ENCODE measurements at regions not wholly inside any gene's neighbourhood (a gene's known extent, or its start where the extent isn't known, plus 50 kb on each side); places are given as distances from the start of the nearest gene placed in this dataset.
A peak's percentile ranks its signal among the peaks of the same experiment; 100 is the strongest.

- peak in 3 of 5 donors; percentile 45 to 68 (median 62) for DNase-seq
- 2 to 5% (median 2%) methylated on average over 8 of the region's 8 CpGs for WGBS, 3 donors
Measured at GRCh38 chr10:4051011-4051640, 266.1 kb upstream of the KLF6 start.

GRCh38 chr10:4050061-4050460 is 265.1 kb upstream of the KLF6 start:
- Histone ChIP-seq H3K36me3 (no peaks in the 10 kb centered on the region), H3K4me1 (ENCODE audit: insufficient read depth) (peaks cover 7% of the 10 kb centered on the region), H3K27me3 (no peaks in the 10 kb centered on the region), H3K4me3 (no peak overlapping the region), H3K27ac (no peak overlapping the region), H3K9me3 (no peaks in the 10 kb centered on the region)
- intact Hi-C loops (cut with DNase I) = loop anchor here in 2 of 4 donors (10.0 kb wide), 1 partner anchor 265 kb away; the partner anchor contains the start of gene KLF6 (in 2 of the 2)
- TF ChIP-seq EP300 (IDR thresholded peaks at IDR 0.05) = no peak
- TF ChIP-seq POLR2A (IDR thresholded peaks at IDR 0.05) = no peak
- TF ChIP-seq CTCF (IDR thresholded peaks at IDR 0.05) = no peak
- WGBS, 3 donors = 94 to 97% (median 96%) methylated on average over 4 of the region's 4 CpGs
- no peak for DNase-seq

More at GRCh38 chr10:4051011-4051640, 266.1 kb upstream of the KLF6 start:
- intact Hi-C loops (cut with DNase I) = loop anchor here in 2 of 4 donors (10.0 kb wide), 1 partner anchor 266 kb away; the partner anchor contains the start of gene KLF6 (in 2 of the 2)
- Histone ChIP-seq H3K4me3 (peak overlapping the region; percentile 29), H3K4me1 (ENCODE audit: insufficient read depth) (peaks cover 7% of the 10 kb centered on the region), H3K9me3 (no peaks in the 10 kb centered on the region), H3K27ac (peak overlapping the region; percentile 49 to 73), H3K27me3 (no peaks in the 10 kb centered on the region), H3K36me3 (no peaks in the 10 kb centered on the region)
- no peak for TF ChIP-seq CTCF (IDR thresholded peaks at IDR 0.05)
- no peak for TF ChIP-seq POLR2A (IDR thresholded peaks at IDR 0.05)
- no peak for TF ChIP-seq EP300 (IDR thresholded peaks at IDR 0.05)

- Histone ChIP-seq H3K4me1 (ENCODE audit: insufficient read depth) (peaks cover 7% of the 10 kb centered on the region), H3K36me3 (no peaks in the 10 kb centered on the region), H3K27me3 (no peaks in the 10 kb centered on the region), H3K27ac (no peak overlapping the region), H3K9me3 (no peaks in the 10 kb centered on the region), H3K4me3 (no peak overlapping the region)
- intact Hi-C loops (cut with DNase I) = no loop called here
- no peak for TF ChIP-seq EP300 (IDR thresholded peaks at IDR 0.05)
- TF ChIP-seq POLR2A (IDR thresholded peaks at IDR 0.05) = no peak
- no peak for TF ChIP-seq CTCF (IDR thresholded peaks at IDR 0.05)
- 91 to 94% (median 94%) methylated on average over 6 of the region's 6 CpGs for WGBS, 3 donors
- no peak for DNase-seq
Measured at GRCh38 chr10:4049348-4049747, 264.3 kb upstream of the KLF6 start.

GRCh38 chr10:4048236-4048864 is 263.3 kb upstream of the KLF6 start:
- TF ChIP-seq POLR2A (IDR thresholded peaks at IDR 0.05) = no peak
- no peaks in the 10 kb centered on the region for H3K27me3 ChIP-seq
- no peak overlapping the region for H3K4me3 ChIP-seq
- H3K4me1 ChIP-seq (ENCODE audit: insufficient read depth) = peaks cover 7% of the 10 kb centered on the region
- DNase-seq = no peak
- no peaks in the 10 kb centered on the region for H3K36me3 ChIP-seq
- H3K27ac ChIP-seq = no peak overlapping the region
- no peaks in the 10 kb centered on the region for H3K9me3 ChIP-seq
- intact Hi-C loops (cut with DNase I) = no loop called here
- WGBS, 3 donors = 32 to 47% (median 39%) methylated on average over 2 of the region's 2 CpGs
